Brain microvascular endothelial cell (primary cell): ENCODE measurements at regions not wholly inside any gene's neighbourhood (a gene's known extent, or its start where the extent isn't known, plus 50 kb on each side); places are given as distances from the start of the nearest gene placed in this dataset.

Experiments used
- DNase-seq: peaks from one replicate; pipeline ENCODE4 v3.0.0-alpha.2; 2020
- H3K27ac ChIP-seq: fragments of 250-450 bp; sonication (Bioruptor Pico); 2 replicates; pipeline ENCODE4 v1.5.1; 2020; ENCODE audit warnings: mild to moderate bottlenecking, moderate library complexity
- H3K27me3 ChIP-seq: fragments of 250-450 bp; sonication (Bioruptor Pico); replicated peaks from 2 replicates; pipeline ENCODE4 v1.5.1; 2020; ENCODE audit warnings: mild to moderate bottlenecking
- H3K36me3 ChIP-seq: fragments of 250-450 bp; sonication (Bioruptor Pico); replicated peaks from 2 replicates; pipeline ENCODE4 v1.5.1; 2020; ENCODE audit warnings: mild to moderate bottlenecking
- H3K4me3 ChIP-seq: 2 replicates; pipeline ENCODE4 v1.5.1; 2011; ENCODE audit warnings: low read depth, mild to moderate bottlenecking, control low read depth, low read length, moderate library complexity
- CTCF ChIP-seq: IDR thresholded peaks from 2 replicates; pipeline ENCODE4 v1.5.1; 2011; ENCODE audit warnings: low read depth, mild to moderate bottlenecking, moderate library complexity, low read length, control low read depth, inconsistent platforms; ENCODE audit errors: missing control alignments
- in situ Hi-C: cut with HindIII; loops from 2 replicates; pipeline ENCODE4 v1.10.0; 2017; ENCODE audit warnings: low sequenced_read_pairs, low pct_ligation_motif_present

DNA sequence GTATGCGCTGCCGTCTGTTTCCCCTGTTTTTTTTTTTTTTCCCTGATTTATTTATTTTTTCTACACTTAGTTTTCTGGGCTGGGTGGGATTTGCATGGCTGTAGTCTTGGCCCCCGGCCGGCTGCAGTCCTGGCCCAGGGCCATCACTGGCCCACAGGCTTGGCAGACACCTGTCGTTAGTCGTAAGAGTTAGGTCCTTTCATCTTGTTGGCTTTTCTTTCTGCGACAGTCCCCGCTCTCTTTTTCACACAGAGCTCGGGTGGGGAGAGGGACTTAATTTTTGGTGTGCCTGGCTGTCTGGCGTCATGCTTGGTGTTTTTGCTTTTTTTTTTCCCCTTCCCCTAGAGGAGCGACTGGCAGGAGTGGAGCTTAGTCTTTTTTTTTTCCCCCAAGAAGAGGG is 183.4 kb downstream of the KLF13 start:
- no peaks in the 10 kb centered on the region for H3K36me3 ChIP-seq
- H3K27ac ChIP-seq: no peak overlapping the region
- TF ChIP-seq CTCF: no peak
- H3K27me3 ChIP-seq: no peaks in the 10 kb centered on the region
- no peak overlapping the region for H3K4me3 ChIP-seq
- in situ Hi-C loops: no loop called here
- DNase-seq: no peak

- no peaks in the 10 kb centered on the region for H3K36me3 ChIP-seq
- H3K27ac ChIP-seq: no peak overlapping the region
- in situ Hi-C loops: no loop called here
- no peak overlapping the region for H3K4me3 ChIP-seq
- DNase-seq: no peak
- no peak for TF ChIP-seq CTCF
- H3K27me3 ChIP-seq: no peaks in the 10 kb centered on the region
Observed at GRCh38 chr15:31511707-31512310, 185.2 kb downstream of the KLF13 start.

DNA sequence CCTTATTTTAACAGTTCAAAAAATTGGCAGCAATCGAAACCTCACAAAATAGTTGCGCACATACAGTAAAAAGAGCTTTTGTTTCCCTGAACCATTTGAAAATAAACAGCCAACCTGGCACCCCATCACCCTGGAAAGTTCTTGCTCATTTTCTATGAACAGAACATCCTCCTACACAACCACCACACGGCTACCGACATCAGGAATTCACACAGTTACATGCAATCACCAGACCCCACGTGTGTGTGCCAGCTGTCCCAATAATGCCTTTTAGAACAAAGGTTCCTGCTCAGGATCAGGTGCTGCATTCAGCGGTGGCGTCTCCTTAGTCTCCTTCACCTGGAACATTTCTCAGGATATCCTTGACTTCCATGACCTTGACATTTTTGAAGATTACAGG is 186.5 kb downstream of the KLF13 start:
- Histone ChIP-seq H3K4me3 (no peak overlapping the region), H3K36me3 (no peaks in the 10 kb centered on the region), H3K27ac (no peak overlapping the region), H3K27me3 (no peaks in the 10 kb centered on the region)
- no peak for TF ChIP-seq CTCF
- DNase-seq: no peak
- in situ Hi-C loops: no loop called here

DNA sequence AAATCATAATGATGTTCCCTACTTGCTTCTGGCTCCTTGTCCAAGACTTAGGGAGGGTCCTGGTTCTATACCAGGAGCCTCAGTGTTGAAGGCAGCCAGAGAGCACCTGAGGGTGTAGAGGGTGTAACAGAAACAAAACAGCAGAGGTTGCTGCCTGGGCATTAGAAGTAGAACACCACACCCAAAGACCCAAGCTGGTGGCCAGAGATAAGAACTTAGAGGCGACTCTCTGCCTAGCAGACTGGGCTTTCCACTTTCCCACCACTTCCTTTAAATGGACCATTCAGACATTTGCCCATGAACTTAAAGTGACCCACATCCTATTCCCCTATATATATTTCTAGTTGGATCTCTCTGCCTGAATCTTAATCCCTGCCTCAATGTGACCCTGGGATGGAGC is 189.8 kb downstream of the KLF13 start:
- no peak overlapping the region for H3K4me3 ChIP-seq
- in situ Hi-C loops: no loop called here
- H3K27ac ChIP-seq: no peak overlapping the region
- DNase-seq: no peak
- H3K27me3 ChIP-seq: no peaks in the 10 kb centered on the region
- TF ChIP-seq CTCF: no peak
- H3K36me3 ChIP-seq: no peaks in the 10 kb centered on the region

DNA sequence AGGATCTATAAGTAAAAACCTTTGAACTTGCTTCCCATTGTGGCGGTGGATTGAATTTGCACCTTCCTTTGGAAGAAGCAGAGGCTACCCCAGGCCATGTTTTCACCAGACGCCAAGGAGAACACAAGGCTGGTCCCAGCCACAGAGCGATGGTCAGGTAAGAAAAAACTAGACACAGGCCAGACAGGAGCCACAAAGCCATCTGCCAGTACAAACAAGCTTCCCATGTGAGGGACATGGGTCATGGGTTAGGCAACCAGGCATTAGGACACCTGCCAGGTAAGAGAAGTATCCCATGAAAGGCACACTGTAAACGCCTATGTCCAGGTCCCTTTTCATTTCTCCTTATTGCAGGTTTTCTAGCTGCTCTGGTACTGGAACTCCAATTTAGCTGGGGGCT is 190.2 kb downstream of the KLF13 start:
- Histone ChIP-seq H3K27me3 (no peaks in the 10 kb centered on the region), H3K36me3 (no peaks in the 10 kb centered on the region), H3K4me3 (no peak overlapping the region), H3K27ac (no peak overlapping the region)
- no peak for DNase-seq
- in situ Hi-C loops: no loop called here
- no peak for TF ChIP-seq CTCF

DNA sequence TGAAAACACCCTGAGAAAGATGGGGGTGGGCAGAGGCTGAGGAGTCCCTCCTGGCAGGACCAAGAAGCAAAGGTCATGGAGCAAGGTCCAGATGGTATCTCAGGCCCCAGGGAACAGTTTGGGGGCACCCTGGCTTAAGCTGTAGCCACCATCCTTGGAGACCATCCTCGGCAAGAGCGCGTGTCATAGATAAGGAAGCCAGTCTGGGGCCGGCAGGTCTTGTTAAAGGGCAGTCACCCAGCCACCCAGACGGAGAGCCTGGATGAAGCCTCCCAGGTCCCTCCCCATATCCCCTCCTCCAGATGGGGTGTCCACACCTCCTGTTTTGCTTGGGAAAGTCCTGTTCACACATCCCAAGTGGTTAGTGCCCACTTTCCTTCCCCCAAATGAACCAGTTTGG is 191.1 kb downstream of the KLF13 start:
- in situ Hi-C loops: no loop called here
- TF ChIP-seq CTCF: no peak

More for the DNA sequence above, 191.1 kb downstream of the KLF13 start:
- Histone ChIP-seq H3K4me3 (no peak overlapping the region), H3K27ac (no peak overlapping the region), H3K27me3 (no peaks in the 10 kb centered on the region), H3K36me3 (no peaks in the 10 kb centered on the region)
- no peak for DNase-seq
